ENCODE measurements at regions not wholly inside any gene's neighbourhood (a gene's known extent, or its start where the extent isn't known, plus 50 kb on each side); places are given as distances from the start of the nearest gene placed in this dataset.
A peak's percentile ranks its signal among the peaks of the same experiment; 100 is the strongest.

GRCh38 chr1:88104236-88104635 is 579.8 kb upstream of the PKN2 start:
- no peak for DNase-seq

- no peak for DNase-seq
Measured at GRCh38 chr1:88104886-88105285, 579.2 kb upstream of the PKN2 start.

GRCh38 chr1:88111816-88112215 is 572.3 kb upstream of the PKN2 start:
- no peak for DNase-seq

- DNase-seq: no peak
Measured at GRCh38 chr1:88117597-88117996, 566.5 kb upstream of the PKN2 start.

- no peak for DNase-seq
Measured at GRCh38 chr1:88118176-88118845, 565.8 kb upstream of the PKN2 start.

GRCh38 chr1:88124614-88125013 is 559.5 kb upstream of the PKN2 start:
- no peak for DNase-seq

- DNase-seq: no peak
Measured at GRCh38 chr1:88126467-88126866, 557.6 kb upstream of the PKN2 start.

- no peak for DNase-seq
Measured at GRCh38 chr1:88133991-88134390, 550.1 kb upstream of the PKN2 start.

GRCh38 chr1:88134983-88135921 is 548.8 kb upstream of the PKN2 start:
- no peak for DNase-seq

- no peak for DNase-seq
Measured at GRCh38 chr1:88139633-88140032, 544.4 kb upstream of the PKN2 start.

- no peak for DNase-seq
Measured at GRCh38 chr1:88140325-88140724, 543.7 kb upstream of the PKN2 start.

GRCh38 chr1:88141499-88142074 is 542.5 kb upstream of the PKN2 start:
- no peak for DNase-seq

- DNase-seq: no peak
Measured at GRCh38 chr1:88145752-88146151, 538.3 kb upstream of the PKN2 start.

- DNase-seq: no peak
Measured at GRCh38 chr1:88149686-88150085, 534.4 kb upstream of the PKN2 start.

GRCh38 chr1:88150330-88150729 is 533.7 kb upstream of the PKN2 start:
- no peak for DNase-seq

- no peak for DNase-seq
Measured at GRCh38 chr1:88163187-88163586, 520.9 kb upstream of the PKN2 start.

- no peak for DNase-seq
Measured at GRCh38 chr1:88168126-88168525, 515.9 kb upstream of the PKN2 start.

GRCh38 chr1:88169139-88169538 is 514.9 kb upstream of the PKN2 start:
- DNase-seq: no peak

GRCh38 chr1:88169939-88170338 is 514.1 kb upstream of the PKN2 start:
- no peak for DNase-seq

GRCh38 chr1:88175120-88175630 is 508.9 kb upstream of the PKN2 start:
- no peak for DNase-seq

GRCh38 chr1:88175631-88176226 is 508.3 kb upstream of the PKN2 start:
- DNase-seq: no peak

GRCh38 chr1:88179943-88180342 is 504.1 kb upstream of the PKN2 start:
- no peak for DNase-seq

- peak; percentile 54 for DNase-seq
Measured at GRCh38 chr1:88180449-88181108, 503.5 kb upstream of the PKN2 start.
